ENCODE measurements at regions not wholly inside any gene's neighbourhood (a gene's known extent, or its start where the extent isn't known, plus 50 kb on each side); places are given as distances from the start of the nearest gene placed in this dataset.

GRCh38 chr2:173854840-173855239 lies 110.3 kb downstream of the SP3 start:
- TF ChIP-seq EZH2phosphoT487 (IDR thresholded peaks at IDR 0.05; ENCODE audit: borderline replicate concordance, low read length) = no peak
- TF ChIP-seq CTCF (IDR thresholded peaks at IDR 0.05; ENCODE audit: low read depth, low read length, poor library complexity, severe bottlenecking) = no peak
